ENCODE measurements at regions not wholly inside any gene's neighbourhood (a gene's known extent, or its start where the extent isn't known, plus 50 kb on each side); places are given as distances from the start of the nearest gene placed in this dataset.

DNA sequence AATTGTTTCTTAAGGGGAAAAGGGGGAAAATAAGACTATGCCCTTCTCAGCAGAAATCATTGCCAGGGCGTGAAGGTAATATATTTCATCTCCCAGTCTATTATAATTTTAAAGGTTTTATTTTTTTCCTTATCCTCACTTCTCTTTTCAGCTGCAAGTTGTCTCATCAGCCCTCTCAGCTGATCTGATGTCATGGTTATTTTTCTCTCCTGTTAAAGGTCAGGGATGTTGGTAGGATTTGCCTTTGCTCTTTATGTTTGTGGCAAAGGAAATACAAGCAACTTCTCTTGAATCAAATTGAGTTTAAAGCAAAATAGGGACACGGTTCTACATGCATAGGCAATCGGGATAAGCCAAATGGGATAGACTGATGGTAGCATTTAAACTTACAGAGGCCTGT lies 946.9 kb downstream of the SORCS1 start:
- no peak overlapping the region for H3K27ac ChIP-seq (ENCODE audit: low read depth, low read length)
- no peaks in the 10 kb centered on the region for H3K9me2 ChIP-seq (replicated peaks; ENCODE audit: insufficient read depth, low read length)
- no peak overlapping the region for H3K4me3 ChIP-seq (ENCODE audit: insufficient read depth, low read length, poor library complexity, severe bottlenecking)
- no peak overlapping the region for H2AFZ ChIP-seq (ENCODE audit: low read depth, low read length, severe bottlenecking)
- no peaks in the 10 kb centered on the region for H3F3A ChIP-seq (ENCODE audit: insufficient read depth)
- no peak for TF ChIP-seq EZH2phosphoT487 (conservative IDR thresholded peaks at IDR 0.05; ENCODE audit: low read length)
- TF ChIP-seq, protein P1, sequence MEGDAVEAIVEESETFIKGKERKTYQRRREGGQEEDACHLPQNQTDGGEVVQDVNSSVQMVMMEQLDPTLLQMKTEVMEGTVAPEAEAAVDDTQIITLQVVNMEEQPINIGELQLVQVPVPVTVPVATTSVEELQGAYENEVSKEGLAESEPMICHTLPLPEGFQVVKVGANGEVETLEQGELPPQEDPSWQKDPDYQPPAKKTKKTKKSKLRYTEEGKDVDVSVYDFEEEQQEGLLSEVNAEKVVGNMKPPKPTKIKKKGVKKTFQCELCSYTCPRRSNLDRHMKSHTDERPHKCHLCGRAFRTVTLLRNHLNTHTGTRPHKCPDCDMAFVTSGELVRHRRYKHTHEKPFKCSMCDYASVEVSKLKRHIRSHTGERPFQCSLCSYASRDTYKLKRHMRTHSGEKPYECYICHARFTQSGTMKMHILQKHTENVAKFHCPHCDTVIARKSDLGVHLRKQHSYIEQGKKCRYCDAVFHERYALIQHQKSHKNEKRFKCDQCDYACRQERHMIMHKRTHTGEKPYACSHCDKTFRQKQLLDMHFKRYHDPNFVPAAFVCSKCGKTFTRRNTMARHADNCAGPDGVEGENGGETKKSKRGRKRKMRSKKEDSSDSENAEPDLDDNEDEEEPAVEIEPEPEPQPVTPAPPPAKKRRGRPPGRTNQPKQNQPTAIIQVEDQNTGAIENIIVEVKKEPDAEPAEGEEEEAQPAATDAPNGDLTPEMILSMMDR (IDR thresholded peaks at IDR 0.05; ENCODE audit: insufficient read depth, low read length, poor library complexity, severe bottlenecking) = no peak
- H3K27me3 ChIP-seq (ENCODE audit: low read length) = no peaks in the 10 kb centered on the region
- H3K36me3 ChIP-seq (ENCODE audit: low read length) = no peaks in the 10 kb centered on the region
- H4K20me1 ChIP-seq (ENCODE audit: low read depth, low read length) = no peaks in the 10 kb centered on the region
- H3K9ac ChIP-seq (ENCODE audit: low read length) = no peak overlapping the region
- no peaks in the 10 kb centered on the region for H3K79me2 ChIP-seq (ENCODE audit: insufficient read depth, low read length)
- H3K9me3 ChIP-seq (ENCODE audit: insufficient read depth, low read length) = no peaks in the 10 kb centered on the region
- no peak overlapping the region for H3K4me2 ChIP-seq (ENCODE audit: low read depth, low read length, poor library complexity, severe bottlenecking)

DNA sequence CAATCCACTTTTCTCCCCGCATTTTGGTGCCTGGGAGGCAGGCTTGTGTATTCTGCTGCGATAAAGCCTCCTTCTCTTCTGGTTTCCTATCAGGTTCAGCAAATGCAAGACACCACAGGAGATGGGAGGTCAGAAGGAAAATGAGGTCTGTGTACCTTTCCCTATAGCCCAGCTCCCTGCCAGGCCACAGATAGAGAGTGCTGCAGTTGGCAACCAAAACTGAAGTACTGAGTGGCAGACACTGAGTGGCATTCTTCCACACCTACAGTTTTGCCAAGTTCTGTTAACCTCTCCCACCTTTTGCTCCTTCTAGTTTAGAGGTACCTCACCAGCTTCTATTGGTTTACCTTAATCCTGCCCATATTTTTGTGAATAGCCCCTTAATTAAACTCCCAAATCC lies 948.4 kb downstream of the SORCS1 start:
- no peak overlapping the region for H3K4me3 ChIP-seq (ENCODE audit: insufficient read depth, low read length, poor library complexity, severe bottlenecking)
- no peaks in the 10 kb centered on the region for H3K9me3 ChIP-seq (ENCODE audit: insufficient read depth, low read length)
- no peak overlapping the region for H2AFZ ChIP-seq (ENCODE audit: low read depth, low read length, severe bottlenecking)
- no peaks in the 10 kb centered on the region for H3K36me3 ChIP-seq (ENCODE audit: low read length)
- no peaks in the 10 kb centered on the region for H3K79me2 ChIP-seq (ENCODE audit: insufficient read depth, low read length)
- H3K4me2 ChIP-seq (ENCODE audit: low read depth, low read length, poor library complexity, severe bottlenecking) = no peak overlapping the region
- H4K20me1 ChIP-seq (ENCODE audit: low read depth, low read length) = no peaks in the 10 kb centered on the region
- TF ChIP-seq, protein P1 (IDR thresholded peaks at IDR 0.05; ENCODE audit: insufficient read depth, low read length, poor library complexity, severe bottlenecking) = no peak
- no peak for TF ChIP-seq EZH2phosphoT487 (conservative IDR thresholded peaks at IDR 0.05; ENCODE audit: low read length)
- no peaks in the 10 kb centered on the region for H3K9me2 ChIP-seq (replicated peaks; ENCODE audit: insufficient read depth, low read length)
- no peaks in the 10 kb centered on the region for H3F3A ChIP-seq (ENCODE audit: insufficient read depth)
- H3K9ac ChIP-seq (ENCODE audit: low read length) = no peak overlapping the region
- H3K27ac ChIP-seq (ENCODE audit: low read depth, low read length) = no peak overlapping the region
- no peaks in the 10 kb centered on the region for H3K27me3 ChIP-seq (ENCODE audit: low read length)

DNA sequence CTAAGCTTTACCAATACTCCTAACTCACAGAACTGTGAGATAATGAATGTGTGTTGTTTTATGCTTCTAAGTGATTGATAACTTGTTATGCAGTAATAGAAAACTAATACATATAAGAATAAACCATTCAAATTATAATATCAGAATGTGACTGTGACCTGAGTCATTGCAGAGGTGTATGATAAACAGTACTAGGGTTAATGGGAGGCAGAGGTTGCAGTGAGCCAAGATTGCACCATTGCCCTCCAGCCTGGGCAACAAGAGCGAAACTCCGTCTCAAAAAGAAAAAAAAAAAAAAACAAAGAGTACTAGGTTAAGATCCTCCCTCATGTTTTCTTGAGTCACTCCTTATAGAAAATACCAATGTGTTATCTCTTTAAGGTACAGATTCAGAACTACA lies 950.3 kb downstream of the SORCS1 start:
- no peak overlapping the region for H2AFZ ChIP-seq (ENCODE audit: low read depth, low read length, severe bottlenecking)
- H4K20me1 ChIP-seq (ENCODE audit: low read depth, low read length) = no peaks in the 10 kb centered on the region

More for the DNA sequence above, 950.3 kb downstream of the SORCS1 start:
- no peaks in the 10 kb centered on the region for H3K36me3 ChIP-seq (ENCODE audit: low read length)
- H3K4me3 ChIP-seq (ENCODE audit: insufficient read depth, low read length, poor library complexity, severe bottlenecking) = no peak overlapping the region
- H3K4me2 ChIP-seq (ENCODE audit: low read depth, low read length, poor library complexity, severe bottlenecking) = no peak overlapping the region
- H3K9me3 ChIP-seq (ENCODE audit: insufficient read depth, low read length) = no peaks in the 10 kb centered on the region
- no peaks in the 10 kb centered on the region for H3K27me3 ChIP-seq (ENCODE audit: low read length)
- no peaks in the 10 kb centered on the region for H3K79me2 ChIP-seq (ENCODE audit: insufficient read depth, low read length)
- H3K27ac ChIP-seq (ENCODE audit: low read depth, low read length) = no peak overlapping the region
- no peaks in the 10 kb centered on the region for H3F3A ChIP-seq (ENCODE audit: insufficient read depth)
- H3K9me2 ChIP-seq (replicated peaks; ENCODE audit: insufficient read depth, low read length) = no peaks in the 10 kb centered on the region
- TF ChIP-seq EZH2phosphoT487 (conservative IDR thresholded peaks at IDR 0.05; ENCODE audit: low read length) = no peak
- TF ChIP-seq, protein P1 (IDR thresholded peaks at IDR 0.05; ENCODE audit: insufficient read depth, low read length, poor library complexity, severe bottlenecking) = no peak
- no peak overlapping the region for H3K9ac ChIP-seq (ENCODE audit: low read length)
